Muscle of arm (tissue), 1 donor: ENCODE measurements at regions not wholly inside any gene's neighbourhood (a gene's known extent, or its start where the extent isn't known, plus 50 kb on each side); places are given as distances from the start of the nearest gene placed in this dataset.

Experiments
- DNase-seq: peaks from one replicate; pipeline ENCODE4 v3.0.0-alpha.2; 2013

GRCh38 chr10:33813415-33813814 is 478.9 kb upstream of the NRP1 start:
- DNase-seq = no peak

GRCh38 chr10:33812586-33812985 is 478.1 kb upstream of the NRP1 start:
- DNase-seq = no peak

- no peak for DNase-seq
Observed at GRCh38 chr10:33810986-33811385, 476.5 kb upstream of the NRP1 start.

- no peak for DNase-seq
Observed at GRCh38 chr10:33809732-33810131, 475.3 kb upstream of the NRP1 start.

- DNase-seq = no peak
Observed at GRCh38 chr10:33808475-33808874, 474.0 kb upstream of the NRP1 start.

DNA sequence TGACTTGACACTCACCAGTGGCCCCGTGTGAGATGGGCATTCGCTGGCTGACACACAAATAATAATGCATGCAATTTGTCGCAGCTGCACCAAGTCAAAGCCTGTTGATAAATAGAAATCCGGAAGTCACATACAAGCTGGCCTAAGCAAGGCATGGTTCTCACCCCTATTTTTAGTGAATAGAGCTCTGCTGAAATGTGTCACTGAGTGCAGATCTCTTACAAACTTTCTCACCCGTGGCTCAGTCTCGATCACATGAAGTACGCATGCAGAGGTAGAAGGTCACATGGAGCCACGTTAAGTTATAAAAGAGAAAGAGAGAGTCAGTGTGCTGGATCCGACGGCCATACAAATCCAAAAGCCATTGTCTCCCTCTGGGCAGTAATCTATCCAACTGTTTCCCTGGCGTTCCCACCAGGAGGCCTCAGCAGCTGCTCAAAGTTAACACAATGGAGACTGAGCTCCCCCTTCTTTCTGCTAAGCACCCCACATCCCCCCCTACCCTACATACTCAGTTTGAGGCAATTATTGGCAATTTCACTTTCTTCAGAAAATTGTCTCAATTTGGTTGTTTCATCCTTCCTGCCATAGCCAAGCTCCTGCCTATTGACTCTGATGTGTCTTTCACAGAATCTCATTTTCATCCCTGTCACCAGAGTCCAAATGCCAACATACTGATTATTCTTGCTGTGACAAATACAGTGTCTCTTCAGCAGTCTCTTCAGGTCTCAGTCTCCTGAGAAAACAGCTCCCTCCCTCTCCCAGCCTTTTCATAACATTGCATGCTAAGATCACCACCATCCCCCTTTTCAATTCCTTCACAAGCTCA is 473.3 kb upstream of the NRP1 start:
- no peak for DNase-seq

DNA sequence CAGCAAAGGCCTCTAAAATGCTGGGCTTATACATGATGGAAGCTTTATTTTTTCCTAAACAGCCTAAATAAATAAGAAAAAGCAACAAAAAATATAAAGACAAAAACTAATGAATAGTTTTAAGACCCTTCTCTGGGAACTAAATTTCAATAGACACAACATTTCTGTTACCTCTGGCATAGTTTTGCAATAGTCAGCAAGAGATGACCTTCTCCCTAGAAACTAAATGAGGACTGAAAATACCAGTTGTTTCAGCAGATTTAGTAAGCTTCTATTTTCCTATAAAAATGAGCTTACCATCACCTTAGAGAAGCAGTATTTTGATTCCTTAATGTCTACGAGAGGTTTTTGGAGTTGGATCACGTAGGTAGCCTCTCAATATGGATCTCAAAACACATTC is 471.4 kb upstream of the NRP1 start:
- no peak for DNase-seq

GRCh38 chr10:33804584-33804983 is 470.1 kb upstream of the NRP1 start:
- DNase-seq = no peak

- no peak for DNase-seq
Observed at GRCh38 chr10:33803248-33803647, 468.8 kb upstream of the NRP1 start.

DNA sequence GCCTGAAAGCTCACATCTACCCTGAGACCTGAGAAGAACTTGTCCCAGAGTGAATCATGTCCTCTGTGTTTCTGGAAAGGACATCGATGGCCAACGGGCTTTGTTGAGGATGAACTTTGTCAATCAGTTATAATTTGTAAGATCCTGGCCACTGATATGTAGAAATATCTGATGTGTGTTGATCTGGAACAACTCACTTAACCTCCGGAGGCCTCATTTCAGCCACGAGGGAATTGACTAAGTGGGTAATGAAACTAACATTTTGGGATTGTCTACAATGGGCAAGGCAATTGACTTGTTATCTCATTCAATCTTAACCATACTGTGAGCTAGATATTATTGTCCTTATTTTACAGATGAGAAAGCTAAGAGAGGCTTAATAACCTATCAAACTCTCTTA is 468.1 kb upstream of the NRP1 start:
- DNase-seq = no peak

GRCh38 chr10:33801705-33802104 is 467.2 kb upstream of the NRP1 start:
- no peak for DNase-seq

- no peak for DNase-seq
Observed at GRCh38 chr10:33800986-33801385, 466.5 kb upstream of the NRP1 start.

- no peak for DNase-seq
Observed at GRCh38 chr10:33800545-33800944, 466.1 kb upstream of the NRP1 start.

- no peak for DNase-seq
Observed at GRCh38 chr10:33799944-33800323, 465.5 kb upstream of the NRP1 start.

GRCh38 chr10:33799281-33799943 is 464.9 kb upstream of the NRP1 start:
- DNase-seq = no peak

DNA sequence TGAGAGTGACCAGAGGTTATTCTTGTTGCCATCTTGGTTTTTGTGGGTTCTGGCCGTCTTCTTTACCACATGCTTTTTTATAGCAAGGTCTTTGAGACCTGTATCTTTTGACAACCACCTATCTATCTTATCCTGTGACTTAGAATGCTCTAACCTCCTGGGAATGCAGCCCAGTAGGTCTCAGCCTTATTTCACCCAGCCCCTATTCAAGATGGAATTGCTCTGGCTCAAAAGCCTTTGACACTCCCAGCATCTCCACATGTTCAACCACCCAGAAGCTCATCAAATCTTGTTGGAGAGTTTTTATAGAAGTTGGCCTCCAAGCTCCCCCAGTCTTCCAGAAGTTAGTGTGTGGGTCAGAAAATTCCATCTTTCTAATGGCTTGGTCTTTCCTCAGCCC is 464.3 kb upstream of the NRP1 start:
- no peak for DNase-seq

- DNase-seq = no peak
Observed at GRCh38 chr10:33796680-33797079, 462.2 kb upstream of the NRP1 start.

DNA sequence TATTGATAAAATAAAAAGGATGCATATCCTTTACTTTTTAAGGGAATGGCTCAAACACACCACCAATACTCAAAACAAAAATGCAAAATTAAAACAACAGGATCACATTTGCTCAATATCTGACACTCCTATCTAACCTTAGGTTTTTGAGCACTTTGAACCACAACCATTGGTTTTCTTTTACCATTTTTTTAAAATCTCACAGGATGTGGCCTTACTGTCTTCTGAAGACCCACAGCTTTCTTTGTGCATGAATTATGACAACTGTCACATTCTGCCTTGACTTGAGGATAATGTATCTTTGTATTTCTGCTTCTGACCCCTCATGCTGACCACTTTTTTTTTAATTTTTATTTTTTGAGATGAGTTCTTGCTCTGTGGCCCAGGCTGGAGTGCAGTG is 461.1 kb upstream of the NRP1 start:
- DNase-seq = no peak

- DNase-seq = no peak
Observed at GRCh38 chr10:33794460-33794859, 460.0 kb upstream of the NRP1 start.

GRCh38 chr10:33793793-33794192 is 459.3 kb upstream of the NRP1 start:
- no peak for DNase-seq

GRCh38 chr10:33791272-33791660 is 456.8 kb upstream of the NRP1 start:
- DNase-seq = peak; percentile 44

DNA sequence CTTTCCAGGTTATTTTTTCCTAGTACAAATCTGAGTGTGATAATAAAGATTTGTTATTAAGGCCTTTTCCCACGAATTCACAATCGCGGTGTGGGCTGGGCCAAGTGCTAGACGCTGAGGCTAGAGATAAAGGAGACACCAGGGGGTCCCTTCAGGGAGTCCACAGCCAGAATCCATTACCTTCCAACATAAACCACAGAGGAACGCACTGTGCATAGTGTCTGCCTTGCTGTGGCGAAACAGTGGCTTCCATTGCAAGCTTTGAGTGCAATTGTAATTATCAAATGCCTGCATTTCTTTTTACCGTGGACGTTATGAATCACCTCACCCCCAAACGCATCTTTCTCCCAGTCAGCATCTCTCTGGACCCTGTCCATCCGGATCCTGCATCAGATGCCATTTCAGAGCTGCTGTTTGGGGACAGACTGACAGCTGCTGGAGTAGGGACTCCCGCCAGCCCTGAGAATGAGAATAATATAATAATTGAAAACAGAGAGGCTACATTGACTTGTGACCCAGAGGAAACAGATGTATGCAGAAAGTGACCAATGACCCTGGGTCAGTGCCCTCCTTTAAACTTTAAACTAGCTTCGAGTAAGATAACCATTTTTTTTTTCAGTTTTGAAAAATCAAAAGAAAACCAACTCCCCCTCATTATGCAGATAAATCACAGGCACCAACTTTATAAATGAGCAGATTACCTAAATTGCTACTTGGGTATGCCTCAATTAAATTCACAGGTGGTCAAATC is 456.2 kb upstream of the NRP1 start:
- peak; percentile 39 for DNase-seq

- DNase-seq = no peak
Observed at GRCh38 chr10:33783557-33783956, 449.1 kb upstream of the NRP1 start.
